GM18867 (cell line): ENCODE measurements at regions not wholly inside any gene's neighbourhood (a gene's known extent, or its start where the extent isn't known, plus 50 kb on each side); places are given as distances from the start of the nearest gene placed in this dataset.

Experiments used
- ATAC-seq: cut with Tn5 transposase; IDR thresholded peaks from one replicate; pipeline ENCODE4 v1.9.1; 2021; ENCODE audit warnings: mild to moderate bottlenecking, moderate library complexity; ENCODE audit not compliant: unreplicated experiment

DNA sequence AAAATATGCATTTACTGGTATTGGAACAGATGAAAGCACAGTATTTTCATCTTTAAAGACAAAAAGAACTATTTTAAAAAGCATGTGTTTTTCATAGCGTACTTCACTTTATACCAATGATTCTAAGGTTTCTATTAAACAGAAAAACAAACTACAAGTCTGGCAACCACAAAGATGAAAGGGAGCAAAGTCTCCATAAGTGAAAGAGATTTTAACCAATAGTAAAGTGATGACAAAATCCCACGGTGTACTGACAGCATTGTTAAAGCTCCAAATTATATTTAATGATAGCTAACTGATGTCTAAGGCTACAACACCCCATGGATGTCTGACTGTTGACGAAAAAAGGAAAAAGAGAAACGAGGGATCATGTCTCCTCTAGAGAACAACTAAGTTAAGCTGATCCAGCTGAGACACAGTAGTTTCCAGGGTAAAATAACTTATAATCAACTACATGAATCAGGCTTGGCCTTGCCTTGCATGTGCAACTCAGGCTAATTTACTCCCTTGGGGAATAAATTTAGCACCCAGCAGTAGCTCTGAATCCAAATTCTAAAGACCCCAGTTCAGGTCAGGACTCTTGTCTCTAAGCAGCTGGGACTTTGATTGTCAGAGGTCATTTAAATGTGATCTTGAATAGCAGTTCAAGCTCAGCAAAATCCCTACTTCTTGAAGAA is 56.0 kb upstream of the TAB2 start:
- no peak for ATAC-seq

DNA sequence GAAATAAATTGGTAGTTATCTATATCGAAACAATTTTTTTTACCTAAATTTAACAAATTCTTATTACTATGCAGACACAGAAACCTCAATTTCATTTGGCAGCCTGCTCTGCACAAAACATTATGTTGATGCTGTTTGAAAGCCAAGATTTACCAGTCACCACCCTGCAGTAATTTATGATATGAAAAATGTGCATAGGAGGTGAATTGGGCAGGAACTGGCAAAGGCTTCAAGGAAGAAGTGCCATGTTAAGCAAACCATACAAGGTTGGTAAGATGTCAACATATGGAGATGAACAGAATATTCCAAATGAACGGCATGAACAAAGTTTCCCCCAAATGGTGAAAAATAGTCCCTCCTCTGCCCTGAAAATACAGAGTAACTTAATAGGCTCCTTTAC is 54.2 kb upstream of the TAB2 start:
- no peak for ATAC-seq

DNA sequence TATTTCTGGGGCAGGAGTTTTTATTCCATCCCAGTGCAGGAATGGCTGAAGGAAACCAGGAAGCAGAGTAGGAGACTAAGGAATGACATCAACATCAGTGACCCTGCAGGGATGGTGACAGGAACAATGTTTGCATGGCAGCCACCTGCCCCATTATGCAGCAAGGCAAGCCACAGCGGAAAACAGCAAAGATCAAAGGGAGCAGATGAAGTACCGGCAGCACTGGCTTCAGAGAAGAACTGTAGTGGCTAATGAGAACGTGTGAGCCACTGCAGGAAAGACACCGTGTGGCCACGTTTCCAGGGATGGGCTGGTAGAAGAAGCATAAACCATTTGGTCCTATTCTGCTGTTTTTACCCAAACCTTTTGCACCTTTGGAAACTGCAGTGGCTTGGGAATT is 52.9 kb upstream of the TAB2 start:
- ATAC-seq: no peak

DNA sequence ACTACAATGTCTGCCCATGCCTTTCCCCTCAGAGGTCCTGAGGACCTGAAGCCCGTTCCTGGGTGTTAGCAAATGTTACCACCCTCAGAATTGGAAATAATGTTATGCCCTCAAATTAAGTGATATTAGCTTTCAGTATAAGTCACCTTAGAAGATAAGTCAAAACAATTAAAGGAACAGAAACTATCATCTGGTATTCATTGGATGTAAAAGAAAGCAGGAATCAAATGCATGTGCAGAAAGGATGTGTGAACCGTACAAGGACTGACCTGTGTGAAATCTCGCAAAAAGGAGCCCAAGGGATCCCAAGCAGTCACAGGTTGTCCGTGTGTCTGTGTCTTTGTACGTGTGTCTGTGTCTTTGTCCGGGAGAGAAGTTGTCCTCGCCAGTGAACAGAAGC is 51.6 kb upstream of the TAB2 start:
- ATAC-seq: no peak

DNA sequence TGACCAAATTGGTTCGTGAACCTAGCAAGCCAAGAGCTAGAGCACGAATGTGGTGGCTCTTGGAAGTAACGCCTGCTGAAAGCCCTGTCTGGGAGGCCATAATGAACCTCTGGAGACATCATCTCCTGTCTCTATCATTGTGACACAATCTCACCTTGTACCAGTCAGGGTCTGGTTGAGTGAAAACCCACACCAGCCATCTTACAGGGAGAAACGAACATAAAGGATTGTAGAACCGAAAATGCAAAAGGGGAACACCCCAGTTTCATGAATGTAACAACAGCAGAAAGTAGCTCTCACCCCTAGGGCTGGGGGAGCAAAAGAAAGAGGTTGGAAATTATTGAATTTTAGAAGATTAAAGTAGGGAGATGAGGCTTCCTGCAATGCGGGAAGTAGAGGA is 50.9 kb upstream of the TAB2 start:
- peak; percentile 85 for ATAC-seq

DNA sequence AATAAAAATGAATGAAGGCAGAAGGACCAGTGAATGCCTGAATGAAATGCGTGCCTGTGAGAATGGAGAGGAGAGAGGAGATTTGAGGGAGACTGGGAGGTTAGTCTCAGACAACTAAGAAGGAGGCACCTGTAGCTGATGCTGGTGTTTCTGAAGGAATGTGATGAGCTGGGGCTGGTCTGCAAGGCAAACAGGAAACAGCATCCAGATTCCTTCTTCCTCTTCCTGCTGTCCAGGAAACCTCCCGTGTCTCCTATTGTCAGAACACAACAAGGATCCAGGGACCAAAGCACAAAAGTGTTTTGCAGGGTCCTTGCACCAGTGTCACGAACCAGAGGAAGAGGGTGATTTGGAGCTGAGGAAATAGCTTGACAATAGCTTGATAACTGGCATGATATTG is 50.4 kb upstream of the TAB2 start:
- ATAC-seq: no peak

DNA sequence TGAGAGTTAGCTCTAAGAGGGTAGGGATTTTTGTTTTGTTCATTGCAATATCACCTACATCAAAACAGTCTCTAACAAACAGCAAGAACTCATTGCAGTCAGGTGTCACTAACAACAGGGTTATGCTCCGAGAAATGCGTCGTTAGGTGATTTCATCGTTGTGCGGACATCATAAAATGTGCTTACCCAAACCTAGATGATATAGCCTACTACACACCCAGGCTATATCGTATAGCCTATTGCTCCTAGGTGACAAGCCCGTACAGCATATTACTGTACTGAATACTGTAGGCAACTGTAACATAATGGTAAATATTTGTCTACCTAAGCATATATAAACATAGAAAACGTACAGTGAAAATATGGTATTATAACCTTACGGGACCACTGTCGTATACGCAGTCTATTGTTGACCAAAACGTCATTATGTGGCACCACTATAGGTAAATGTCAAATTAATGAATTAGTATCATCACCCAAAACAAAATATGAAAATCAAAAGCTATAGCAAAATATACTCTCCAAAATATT is 49.9 kb upstream of the TAB2 start:
- ATAC-seq: no peak
